HuH-7.5 (cell line): ENCODE measurements at regions not wholly inside any gene's neighbourhood (a gene's known extent, or its start where the extent isn't known, plus 50 kb on each side); places are given as distances from the start of the nearest gene placed in this dataset.

Source experiments
- DNase-seq: peaks from one replicate; pipeline ENCODE4 v3.0.0; 2011; ENCODE audit warnings: low spot score

DNA sequence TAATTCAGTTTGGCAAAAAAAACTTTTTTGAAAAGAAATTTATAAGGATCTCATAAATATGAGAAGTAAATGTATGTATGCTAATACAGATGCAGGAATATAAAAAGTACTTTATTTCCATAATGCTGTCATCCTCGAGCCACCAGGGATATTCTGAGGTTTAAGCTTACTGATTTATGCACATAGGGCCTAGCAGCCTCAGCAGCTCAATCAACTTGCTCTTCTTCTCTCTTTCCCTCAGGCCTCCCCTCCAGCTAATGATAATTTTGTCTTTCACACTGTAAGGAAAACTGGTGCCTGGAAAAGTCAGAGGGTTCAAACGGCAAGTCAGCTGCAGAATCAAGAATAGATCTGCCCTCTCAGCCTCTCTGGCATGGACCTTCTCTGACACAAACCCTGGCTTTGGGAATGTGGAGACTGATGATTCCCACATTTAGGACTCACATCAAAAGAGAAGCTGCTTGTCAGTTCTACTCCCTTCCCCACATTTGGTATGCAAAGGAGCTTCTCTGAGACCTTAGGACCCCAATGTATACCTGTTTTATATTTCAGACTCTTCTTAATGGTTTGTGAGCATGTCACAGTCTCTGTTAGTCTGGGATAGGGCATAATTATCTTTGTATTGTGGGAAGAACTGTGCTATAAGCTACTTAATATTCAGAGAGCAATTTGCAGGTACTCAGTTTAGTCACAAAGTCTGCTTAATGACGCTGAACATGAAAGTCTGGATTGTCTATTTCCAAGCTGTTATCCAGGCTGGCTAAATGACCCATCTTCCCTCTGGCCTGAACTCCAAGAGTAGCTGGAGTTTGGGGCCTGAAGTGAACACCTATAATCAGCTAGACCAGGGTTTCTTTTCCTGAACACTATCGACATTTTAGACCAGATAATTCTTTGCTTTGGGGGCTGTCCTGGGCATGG is 52.1 kb upstream of the DIPK1A start:
- no peak for DNase-seq

DNA sequence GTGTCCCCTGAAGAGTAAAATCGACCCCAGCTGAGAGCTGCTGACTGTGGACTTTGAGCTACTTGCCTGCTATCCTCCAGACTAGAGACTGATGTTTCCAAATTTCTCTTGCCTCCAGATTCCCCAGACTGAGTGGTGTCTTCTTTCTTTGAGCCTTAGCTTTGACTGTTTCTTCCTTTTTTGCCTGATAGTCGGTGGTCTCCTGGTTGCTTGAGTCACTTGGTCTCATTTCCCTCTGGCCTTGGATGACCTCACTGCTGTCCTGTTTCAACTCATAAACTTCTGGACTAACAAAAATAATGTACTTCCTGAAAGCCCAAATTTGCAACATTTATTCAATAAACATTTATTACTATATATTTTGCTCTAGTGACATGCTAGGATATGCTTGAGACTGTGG is 52.9 kb upstream of the DIPK1A start:
- DNase-seq = no peak

DNA sequence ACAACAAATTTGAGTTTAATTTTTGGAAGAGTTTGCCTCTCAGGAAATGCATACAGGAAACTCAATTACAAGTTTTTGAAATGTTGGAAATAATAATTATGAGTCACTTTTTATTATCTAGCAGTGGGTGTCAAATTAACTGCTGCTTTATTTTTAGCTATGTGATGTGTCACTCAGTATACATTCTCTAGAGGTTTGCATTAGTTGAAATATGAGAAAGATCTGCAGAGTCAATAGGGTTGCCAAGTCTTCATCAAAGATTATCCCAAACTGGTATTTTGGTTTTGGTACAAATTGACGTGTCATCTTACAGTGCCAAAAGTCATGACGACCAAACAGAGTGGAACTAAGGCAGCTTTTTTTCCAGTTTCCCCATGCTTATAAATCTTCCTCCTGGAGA is 54.3 kb upstream of the DIPK1A start:
- no peak for DNase-seq

DNA sequence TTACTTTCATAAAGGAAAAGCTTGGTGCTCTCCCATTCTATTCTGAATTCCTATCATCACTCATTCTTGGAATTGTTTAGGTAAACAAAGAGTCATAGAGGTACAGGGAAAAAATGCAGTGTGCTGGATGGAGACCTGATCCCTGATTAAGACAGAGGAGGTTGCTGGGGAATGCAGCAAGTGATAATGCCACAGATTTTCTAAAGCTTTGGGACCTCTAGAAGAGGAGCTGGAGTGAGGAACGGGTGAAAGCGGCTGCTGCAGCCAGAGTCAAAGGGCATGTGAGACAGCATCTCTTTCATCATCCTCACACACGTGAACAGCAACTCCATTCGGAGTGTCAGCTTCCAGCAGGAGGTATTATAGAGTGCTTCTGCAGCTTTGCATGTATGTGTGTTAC is 54.9 kb upstream of the DIPK1A start:
- DNase-seq = peak; percentile 18

DNA sequence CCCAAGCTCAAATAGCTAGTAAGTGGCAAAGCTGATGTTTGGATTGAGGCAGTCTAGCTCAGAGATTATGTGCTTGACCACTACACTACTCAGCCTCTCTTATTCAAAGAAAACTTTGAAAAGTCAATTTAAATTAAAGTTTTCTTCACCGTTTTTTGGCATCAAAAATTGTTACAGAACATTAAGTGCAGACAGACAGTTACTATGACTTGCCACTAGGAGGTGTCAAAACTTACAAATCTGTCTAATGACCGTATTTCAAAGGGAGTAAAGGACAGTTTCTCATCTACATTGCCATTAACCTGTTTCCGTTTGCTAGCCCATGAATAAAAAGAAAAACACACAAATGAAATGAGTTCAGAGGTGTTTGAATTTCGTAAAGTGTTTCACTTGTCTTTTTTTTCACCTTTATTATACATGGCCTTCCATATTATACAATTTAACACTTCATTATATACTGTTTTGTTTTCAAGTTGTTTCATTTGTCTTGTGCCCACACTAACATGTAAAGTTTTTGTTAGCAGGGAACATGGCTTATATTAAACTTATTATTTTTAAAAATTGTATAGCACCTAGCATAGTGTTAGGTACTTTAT is 57.4 kb upstream of the MTF2 start:
- no peak for DNase-seq

DNA sequence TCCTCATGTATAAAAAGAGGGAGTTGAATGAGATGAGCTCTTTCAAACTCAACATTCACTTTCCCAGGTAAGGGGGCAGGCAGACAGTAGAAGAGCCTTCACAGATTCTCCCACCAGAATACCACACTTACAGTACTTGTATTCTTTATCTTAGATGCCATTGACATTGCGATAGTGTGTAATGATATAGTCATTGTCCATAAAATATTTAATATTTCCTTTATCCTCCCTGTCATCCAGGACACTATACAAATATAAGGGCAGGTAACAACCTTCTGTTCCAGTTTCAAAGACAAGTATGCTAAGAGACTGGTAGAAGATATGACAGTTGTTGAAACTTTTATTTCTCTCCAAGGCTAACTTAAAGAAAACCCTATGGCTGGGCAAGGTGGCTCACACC is 56.5 kb upstream of the MTF2 start:
- DNase-seq = no peak

DNA sequence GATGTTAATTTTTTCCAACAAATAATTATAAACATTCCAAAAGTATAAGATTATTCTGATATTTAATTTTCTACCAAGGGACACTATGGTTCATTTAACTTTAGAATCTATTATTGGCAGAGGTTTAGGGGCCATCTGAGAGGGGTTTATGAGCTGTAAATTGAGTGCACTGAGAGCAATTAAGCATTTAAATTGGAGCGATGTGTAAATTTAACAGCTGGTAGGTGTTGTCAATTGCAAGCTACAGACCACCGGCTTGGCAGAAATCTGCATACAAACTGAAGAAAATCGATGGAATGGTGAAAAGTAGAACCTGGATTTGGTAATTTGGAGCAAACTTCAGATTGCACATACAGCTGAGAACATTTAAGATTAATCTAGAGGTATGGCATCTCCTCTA is 55.8 kb upstream of the MTF2 start:
- DNase-seq = no peak

DNA sequence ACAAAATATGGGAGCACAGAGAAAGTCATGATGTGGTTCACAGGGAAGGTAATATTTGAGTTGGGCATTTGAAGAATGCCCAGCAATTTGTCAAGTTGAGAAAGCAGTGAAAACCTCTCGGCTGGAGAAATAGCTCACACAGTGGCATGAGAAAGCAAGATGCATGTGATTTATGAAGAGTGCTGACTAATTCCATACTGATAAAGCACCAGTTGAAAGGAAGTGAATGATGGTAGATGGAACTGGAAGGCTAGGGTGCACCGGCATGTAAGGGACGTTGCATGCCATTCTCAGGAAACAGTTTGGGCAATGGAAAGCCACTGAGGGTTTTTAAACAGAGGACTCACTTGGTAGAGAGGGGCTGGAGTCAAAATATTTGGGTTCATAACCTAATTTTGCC is 53.5 kb upstream of the MTF2 start:
- no peak for DNase-seq

DNA sequence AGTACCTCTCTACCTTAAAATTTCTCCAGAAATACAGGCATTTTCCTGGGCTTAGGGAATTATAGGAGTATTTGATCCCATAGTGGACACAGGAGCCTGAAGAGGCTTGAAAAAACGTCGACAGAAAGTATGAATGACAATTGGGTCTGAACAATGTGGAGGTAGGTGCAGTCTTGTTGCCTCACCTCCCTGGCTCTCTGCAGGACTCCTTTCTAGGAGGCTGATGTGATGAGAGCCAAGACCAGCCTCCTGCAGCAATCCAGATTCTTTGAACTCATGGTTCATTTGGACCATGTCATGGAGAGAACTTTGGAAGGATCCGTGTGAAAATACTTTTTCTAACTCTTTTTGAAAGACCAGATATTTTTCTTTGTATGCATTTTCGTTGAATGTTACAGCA is 50.5 kb upstream of the MTF2 start:
- DNase-seq = no peak
